Lung microvascular endothelial cell (primary cell): ENCODE measurements at regions not wholly inside any gene's neighbourhood (a gene's known extent, or its start where the extent isn't known, plus 50 kb on each side); places are given as distances from the start of the nearest gene placed in this dataset.
"Not testable (repeated sequence)": the region's sequence is repeated elsewhere in the genome, so short reads cannot be mapped to it uniquely, and the experiment has no call there.

Experiments
- DNase-seq, 2 donors: peaks; one replicate each; pipeline versions ENCODE4 v3.0.0 to v3.0.0-alpha.2; 2010; ENCODE audit warnings: low read depth in 2 of 2

DNA sequence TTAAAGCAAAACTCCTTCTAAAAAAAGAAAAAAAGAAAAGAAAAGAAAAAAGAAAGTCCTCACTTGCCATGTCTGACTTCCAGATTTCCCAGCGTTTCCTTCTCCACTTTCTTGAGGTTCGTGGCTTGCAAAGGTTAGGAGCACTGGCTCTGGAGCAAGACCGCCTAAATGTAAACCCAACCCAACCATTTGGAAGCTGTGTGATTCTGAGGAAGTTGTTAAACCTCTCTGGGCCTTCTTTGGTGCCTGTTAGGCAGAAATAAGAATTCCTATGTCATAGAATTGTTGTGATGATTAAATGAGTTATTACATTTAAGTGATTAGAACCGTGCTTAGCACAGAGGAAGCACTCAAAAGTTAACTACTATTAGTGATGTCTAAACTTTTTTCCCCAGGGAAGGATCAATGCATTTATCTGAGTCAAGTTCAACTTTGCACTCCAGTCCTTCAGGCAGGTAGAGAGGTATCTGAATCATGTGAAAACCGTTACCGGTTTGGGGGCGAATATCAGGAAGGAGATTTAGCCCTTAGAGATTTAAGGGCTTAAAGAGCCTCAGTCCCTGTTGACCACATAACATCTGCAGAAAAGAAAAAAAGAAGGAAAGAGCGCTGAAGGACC is 78.3 kb upstream of the HES1 start:
- DNase-seq: no peak

DNA sequence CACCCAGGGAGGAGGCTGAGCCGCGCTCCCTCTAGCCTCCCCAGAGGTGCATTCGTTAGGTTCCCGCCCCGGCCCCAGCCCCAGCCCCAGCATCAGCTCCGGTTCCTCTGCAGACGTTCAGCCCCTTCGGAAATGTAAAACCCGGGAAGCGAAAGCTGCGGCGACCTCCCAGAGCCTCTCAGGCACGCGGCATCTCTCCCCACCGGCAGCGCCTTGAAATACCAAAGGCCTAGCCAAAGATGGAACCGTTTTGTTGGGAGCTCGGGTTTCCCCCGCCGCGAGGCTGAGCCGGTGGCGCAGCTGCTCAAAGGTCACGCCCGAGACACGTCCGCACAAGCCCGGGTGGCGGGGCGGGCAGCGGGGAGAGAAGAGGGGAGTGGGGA is 77.8 kb upstream of the HES1 start:
- peak; percentile 29 to 67 for DNase-seq

DNA sequence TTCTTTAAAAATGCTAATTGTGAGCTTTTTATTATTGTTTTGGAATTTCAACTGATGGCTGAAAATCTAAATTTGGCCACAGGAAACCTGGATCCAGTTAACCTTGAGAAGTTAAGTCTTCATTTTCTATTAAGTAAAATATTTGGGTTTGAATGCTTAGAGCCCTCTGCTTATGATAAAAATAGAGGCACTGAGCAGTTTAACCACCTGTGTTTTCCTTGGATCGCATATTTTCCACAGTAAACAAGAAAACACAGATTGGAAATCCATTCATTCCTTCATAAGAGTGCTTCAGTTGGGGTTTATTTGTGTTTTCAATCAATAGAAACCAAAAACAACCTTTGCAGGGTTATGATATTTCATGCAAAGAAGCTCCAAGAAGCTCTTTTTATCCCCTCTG is 77.2 kb upstream of the HES1 start:
- no peak for DNase-seq

DNA sequence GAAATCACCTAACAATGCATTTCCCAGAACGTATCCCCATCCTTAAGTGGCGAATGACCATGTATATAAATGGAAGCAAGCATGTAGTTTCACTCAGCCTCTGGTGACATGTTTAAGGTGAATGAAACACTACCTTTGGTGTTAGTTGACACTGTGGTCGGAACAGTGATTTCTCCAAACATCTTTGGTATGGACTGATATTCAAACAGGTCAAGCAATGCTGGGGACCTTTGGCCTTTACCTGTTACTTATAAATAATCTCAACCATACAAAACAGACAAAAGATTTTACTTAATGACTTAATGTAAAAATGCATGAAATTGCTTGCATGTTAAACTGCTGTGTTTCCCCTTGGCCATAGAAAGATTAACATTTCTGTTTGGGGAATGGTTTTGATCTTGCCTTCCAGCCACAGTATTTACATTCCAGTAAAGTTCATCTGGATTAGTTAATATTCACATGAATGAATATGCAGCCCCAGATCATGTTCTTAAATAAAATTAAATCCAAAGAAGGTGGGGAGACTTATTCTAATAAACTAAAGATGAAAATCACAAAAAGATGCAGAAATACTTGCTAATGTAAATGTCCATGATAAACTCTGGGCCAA is 74.4 kb upstream of the HES1 start:
- no peak for DNase-seq

DNA sequence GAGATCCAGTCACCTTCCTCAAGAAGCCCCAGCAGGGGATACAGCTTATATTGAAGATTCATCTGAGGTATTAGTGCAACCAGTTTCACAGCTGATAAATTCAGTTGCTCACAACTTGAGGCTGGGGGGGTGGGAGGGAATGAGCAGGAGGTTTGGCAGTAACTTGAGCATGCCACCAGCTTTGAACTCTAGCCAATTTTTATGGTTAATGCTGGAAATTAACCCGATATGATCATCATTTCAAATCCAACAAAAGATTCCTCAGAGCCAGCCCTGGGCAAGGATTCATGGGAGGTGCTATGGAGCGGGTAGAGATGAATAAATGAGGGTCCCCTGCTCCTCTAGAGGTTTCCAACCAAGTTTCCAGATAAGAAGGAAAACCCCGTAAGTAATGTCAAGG is 73.1 kb upstream of the HES1 start:
- DNase-seq: no peak

DNA sequence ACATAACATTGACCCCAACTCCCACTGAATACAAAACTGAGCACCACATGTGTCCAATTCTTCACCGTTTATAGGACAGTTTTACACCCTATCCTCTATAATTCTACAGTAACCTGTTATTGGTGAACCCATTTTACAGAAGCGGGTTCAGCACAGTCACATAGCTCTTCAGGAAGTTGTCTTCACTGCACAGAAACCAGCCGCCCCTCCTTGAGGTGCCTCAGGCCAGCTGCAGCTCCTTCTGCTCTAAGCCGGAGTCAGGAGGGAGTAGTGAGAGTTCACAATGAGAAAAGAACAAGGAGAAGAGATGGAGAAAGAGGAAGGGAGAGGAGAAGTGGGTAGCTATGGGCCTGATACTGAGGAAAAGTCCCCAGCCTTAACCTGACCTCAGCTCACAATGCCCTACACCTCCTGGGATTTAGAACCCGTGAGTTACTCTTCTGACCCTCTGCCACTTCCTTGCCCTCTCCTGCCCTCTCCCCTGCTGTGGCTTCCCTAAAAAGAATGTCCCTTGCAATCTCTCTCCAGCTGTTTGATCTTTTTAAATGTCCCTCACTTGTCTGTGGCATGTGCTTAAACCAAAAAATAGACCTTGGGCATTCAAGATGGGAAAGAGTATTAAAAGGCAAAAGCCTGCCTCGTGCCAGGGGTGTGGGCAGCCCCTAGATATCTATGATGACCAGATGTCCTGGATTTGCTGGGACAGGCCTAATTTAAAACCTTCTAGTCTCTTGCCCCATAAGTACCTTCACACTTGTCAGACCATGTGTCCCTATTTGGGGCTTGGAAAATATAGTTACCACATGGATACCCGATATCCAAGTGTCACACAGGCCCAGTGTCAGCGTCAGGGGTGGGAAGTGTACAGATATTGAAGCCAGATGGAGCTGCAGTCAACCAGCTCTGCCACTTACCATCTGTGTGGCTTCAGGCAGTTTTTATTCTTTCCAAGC is 71.3 kb upstream of the HES1 start:
- no peak for DNase-seq

DNA sequence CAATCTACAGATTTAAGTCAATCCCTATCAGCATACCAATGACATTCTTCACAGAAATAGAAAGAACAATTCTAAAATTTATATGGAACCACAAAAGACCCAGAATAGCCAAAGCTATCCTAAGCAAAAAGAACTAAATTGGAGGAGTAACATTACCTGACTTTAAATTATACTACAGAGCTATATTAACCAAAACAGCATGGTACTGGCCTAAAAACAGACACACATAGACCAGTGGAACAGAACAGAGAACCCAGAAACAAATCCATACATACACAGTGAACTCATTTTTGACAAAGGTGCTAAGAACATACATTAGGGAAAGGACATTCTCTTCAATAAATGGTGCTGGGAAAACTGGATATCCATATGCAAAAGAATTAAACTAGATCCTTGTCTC is 68.6 kb upstream of the HES1 start:
- DNase-seq: not testable (repeated sequence)

DNA sequence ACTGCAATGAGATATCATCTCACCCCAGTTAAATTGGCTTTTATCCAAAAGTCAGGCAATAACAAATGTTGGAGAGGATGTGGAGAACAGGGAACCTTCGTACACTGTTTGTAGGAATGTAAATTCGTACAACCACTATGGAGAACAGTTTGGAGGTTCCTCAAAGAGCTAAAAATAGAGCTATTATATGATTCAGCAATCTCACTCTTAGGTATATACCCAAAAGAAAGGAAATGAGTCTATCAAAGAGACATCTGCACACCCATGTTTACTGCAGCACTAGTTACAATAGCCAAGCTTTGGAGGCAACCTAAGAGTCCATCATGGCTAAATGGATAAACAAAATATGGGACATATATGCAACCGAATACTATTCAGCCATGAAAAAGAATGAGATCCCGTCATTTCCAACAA is 68.0 kb upstream of the HES1 start:
- peak in 1 of 2 donors; percentile 87 for DNase-seq

DNA sequence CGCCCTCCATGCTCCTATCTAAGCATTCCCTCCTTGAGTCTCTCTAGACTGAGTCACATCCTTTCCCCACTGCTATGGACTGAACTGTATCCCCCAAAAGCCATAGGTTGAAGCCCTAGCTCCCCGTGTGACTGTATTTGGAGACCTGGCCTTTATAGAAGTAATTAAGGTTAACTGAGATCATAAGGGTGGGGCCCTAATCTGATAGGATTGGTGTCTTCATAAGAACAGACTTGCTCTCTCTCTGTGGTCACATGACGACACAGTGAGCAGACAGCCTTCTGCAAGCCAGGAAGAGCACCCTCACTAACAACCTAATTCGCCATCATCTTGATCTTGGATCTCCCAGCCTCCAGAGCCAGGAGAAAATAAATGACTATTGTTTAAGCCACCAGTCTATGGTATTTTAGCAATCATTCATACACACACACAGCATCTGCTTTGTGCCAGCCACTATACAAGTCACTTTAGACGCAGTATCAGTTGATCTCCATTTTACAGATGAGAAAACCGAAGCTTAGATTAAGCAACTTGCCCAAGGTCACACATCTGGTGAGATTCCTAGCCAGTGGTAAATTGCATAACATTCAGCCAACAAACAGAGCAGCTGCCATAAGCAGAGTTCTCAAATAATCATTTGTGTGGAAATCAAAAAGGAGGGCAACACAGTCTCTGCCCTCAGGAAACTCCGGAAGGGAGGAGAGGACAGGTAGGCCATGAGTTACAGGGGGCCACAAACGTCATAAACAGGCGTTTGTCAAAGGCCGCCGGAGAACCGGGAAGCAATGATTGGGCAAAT is 66.3 kb upstream of the HES1 start:
- DNase-seq: peak in 1 of 2 donors; percentile 27

DNA sequence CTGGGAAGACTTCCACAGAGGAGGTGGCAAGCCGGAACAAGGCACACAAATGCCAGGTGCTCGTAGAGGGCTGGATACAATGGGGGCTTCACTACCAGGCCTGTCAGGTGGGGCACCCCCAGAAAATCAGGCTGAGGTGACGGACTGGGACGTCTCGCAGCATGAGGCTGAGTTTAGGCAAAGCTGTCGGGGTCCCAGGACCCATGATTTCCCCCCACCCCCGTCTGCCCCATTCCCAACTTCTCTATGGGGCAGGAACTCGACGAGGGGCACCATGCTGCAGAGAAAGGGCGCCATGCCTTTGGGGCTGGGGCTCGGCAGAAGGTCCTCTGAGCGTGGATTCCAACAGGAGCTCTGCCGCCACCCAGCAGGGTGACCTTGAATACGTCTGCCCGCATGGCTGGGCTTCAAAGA is 65.7 kb upstream of the HES1 start:
- DNase-seq: no peak

DNA sequence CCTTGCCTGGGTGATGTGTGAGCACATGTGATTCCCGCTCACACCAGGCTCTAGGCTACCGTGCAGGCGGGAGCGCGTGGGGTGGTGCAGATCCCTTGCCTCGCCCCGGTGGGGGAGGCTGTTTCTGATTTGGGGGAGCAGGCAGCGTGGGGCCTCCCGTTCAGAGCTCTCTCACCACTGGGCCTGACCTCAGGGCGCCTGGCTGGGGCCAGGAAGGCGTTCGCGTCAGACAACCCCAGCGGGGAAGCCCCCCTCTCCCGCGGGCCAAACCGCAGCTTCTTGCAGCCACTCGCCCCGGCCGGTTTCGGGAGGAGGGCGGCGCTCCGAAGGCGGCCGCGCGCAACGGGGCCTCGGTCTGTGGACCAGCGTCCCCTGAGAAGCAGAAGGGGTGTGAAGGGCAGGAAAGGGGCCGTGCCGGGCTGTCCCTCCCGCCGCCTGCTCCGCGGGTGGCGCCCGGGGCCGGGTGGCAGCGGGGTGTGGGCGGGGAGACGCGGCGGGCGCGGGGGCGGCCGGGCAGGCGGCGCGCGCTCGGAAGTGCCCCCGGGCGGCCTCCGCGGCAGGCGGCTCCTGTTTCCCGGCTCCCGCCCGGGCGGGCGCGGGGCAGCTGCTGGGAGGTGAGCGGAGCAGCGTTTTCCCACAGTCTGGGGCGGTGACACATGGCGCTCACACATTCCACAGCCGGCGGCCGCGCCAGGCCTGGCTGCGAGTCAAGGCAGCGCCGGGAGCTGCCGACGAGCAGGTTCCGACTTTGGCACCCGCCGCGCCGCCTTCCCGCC is 65.1 kb upstream of the HES1 start:
- peak; percentile 99 for DNase-seq

DNA sequence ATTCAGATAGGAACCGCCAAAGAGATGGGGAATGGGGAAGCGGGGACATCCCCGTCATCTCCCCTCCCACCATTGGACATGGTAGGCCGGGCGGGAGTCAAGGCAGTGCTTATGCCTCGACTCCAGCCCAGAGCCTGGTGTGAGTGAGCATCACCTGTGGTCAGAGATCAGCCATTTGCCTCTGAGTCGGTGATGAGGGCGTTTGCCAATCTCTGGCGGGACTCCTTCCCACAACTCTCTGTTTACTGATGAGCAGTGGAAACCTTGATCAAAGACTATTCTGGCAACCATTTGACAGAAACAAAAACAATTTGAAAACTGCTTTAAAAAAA is 63.9 kb upstream of the HES1 start:
- DNase-seq: no peak

DNA sequence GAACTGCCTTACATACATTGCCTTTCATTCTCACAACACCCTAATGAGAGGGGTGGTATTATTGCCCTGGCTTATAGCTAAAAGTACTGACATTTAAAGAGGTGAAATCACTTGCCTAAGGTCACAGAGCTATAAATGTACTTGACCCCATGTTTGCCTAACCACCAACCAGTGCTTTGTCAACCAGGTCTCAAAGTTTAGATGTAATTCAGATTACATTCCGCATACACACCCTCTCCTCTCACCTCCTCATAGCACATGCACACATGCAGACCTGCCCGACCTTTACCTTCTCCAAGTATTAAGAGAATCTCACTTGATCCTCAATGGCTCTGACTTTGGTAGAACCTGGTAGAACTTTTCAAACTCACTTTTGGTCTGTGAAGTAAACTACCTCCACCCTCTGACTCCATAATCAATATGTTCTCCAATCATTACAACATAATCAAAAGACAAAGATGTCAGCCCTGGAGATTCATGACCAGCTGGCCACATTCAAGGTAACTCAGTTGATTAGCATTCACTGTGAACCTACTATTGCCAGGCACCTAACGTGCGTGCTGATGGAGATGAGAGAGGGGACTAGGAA is 63.2 kb upstream of the HES1 start:
- DNase-seq: no peak

DNA sequence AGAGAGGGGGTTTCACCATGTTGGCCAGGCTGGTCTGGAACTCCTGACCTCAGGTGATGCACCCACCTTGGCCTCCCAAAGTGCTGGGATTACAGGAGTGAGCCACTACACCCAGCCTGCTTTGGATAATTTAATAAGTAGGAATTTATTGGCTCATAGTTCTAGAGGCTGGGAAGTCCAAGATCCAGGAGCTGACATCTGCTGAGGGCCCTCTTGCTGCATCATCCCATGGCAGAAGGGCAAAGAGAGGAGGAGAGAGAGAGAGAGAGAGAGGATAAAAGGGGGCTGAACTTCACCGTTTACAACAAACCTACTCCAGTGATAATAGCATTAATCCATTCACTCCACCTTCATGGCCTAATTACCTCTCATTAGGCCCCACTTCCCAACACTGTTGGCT is 62.0 kb upstream of the HES1 start:
- DNase-seq: no peak

DNA sequence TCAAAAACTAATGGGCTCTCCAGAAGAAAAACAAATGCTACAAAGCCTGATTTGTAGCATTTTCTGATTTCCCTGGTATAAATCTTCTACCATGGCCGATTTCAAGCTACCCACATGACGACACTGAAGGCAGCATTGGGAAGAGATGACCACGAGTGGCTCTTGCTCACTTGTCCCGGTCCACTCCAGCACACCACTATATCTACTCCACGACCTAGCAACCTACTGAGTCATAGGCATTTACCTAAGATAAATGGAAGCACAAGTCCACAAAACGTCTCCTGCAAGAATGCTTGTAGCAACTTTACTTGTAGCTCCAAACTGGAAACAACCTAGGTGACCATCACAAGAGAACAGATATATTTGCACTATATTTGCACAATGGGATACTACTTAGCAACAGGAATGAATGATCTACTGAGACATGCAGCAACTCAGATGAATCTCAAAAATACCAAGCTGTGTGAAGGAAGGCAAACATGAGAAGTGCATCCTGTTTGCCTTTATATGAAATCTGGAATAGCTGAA is 60.8 kb upstream of the HES1 start:
- no peak for DNase-seq

DNA sequence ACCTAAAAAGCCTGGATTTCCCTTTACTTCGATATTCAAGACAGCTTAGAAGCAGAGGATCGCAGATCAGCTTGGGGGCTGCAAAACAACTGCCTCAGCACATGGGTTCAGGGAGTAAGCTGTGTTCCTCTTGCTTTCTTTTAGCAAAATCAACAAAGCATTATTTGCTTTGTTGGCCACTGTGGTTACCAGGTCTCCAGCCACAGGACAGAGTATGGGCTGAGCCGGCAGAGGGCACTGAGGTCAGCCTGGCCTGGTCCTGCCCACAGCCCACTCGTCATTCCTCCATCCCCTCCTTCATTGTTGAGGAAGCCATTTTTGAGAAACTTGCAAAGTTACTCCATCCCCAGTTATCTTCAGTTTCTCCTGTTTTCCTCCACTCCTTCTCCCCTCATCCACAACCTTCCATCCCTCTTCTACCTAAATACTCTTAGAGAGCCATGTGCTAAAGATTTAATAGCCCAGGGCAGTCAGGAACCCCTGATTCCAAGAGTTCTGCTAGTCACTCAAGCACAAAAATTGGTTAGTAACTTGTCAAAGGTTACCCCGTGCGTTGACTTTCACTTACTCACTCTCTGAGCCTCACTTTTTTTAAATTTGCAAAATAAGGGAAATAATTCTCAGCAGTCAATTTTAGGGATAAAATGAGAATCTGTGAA is 60.0 kb upstream of the HES1 start:
- DNase-seq: no peak

DNA sequence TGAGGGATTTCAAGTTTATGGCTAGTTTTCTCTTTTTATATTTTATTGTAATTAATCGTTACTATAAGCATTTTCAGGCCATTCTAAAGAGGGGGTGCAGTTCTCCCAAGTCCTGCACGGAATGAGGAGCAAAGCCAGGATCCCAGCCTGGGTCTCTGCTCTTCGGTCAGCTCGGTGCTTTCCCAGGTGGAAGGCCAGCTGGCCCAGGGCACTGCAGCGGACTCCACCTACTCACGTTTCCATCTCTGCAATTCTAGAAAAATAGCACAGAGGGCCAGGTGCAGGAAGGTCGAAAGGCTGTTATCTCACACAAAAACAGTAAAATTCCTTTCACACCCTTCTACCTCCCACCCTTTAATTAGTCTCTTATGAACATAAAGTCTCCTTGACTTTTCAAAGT is 59.5 kb upstream of the HES1 start:
- peak in 1 of 2 donors; percentile 37 for DNase-seq

DNA sequence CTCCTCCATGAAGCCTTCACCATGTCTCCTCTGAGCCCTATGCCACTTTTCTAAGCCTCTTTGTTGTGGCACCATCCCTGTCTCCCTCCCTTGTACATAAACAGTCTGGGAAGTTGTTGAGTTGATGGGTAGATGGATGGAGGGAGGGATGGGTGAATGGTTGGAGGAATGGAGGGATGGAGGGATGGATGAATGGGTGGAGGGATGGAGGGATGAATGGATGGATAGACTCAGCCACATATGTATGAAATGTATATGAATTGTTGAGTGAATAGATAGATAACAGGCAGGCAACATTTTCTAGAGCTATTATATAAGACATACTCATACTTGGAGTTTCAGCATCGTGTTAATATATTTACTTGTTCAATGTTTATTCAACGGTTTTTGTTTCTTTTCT is 58.3 kb upstream of the HES1 start:
- no peak for DNase-seq

DNA sequence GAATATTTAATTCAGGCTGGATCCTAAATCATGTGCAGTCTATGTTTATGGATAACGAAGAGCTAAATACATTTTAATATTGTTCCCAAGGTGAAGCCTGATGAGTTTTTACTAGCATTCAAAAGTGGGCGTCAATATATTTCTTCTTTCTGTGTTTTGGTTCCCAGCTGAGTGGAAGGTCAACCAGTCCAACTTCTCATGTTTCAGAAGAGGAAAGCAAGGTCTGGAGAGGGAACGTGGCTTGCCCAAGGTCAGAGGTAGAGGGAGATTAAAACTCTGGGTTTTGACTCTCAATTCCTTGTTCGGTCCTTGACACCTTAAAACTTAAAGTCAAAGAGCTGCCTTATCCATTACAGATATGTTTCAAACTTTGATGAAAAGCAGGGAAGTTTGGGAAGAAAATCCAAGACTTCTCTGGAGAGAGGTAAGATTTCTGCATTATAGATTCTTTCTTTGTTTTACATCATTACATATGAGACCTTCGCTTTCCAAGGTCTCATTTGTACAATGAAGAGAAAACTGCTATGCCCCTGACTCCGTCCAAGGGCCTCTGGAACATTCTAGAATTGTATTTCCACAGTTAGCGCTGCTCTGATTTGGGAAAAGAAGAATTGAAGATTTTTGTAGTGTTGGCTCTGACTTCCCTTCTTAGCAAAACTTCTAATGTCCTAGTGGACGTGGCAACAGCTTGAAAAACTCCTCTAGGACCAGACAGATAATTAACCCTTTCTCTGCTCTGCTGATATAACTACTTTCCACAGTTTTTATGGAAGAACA is 57.7 kb upstream of the HES1 start:
- DNase-seq: no peak
